GM18507 (cell line): ENCODE measurements at regions not wholly inside any gene's neighbourhood (a gene's known extent, or its start where the extent isn't known, plus 50 kb on each side); places are given as distances from the start of the nearest gene placed in this dataset.

Experiments
- DNase-seq: peaks from one replicate; pipeline ENCODE4 v3.0.0; 2011; ENCODE audit warnings: low read depth; ENCODE audit not compliant: insufficient read length; ENCODE audit errors: extremely low spot score
- FAIRE-seq: peaks from 2 replicates; lab custom pipeline; 2011; peaks lifted over from hg19 to GRCh38; lab: Jason Lieb, UNC

GRCh38 chr12:46131732-46132469 is 136.9 kb downstream of the SLC38A1 start:
- FAIRE-seq: no peak

GRCh38 chr12:46127656-46128055 is 137.3 kb upstream of the SCAF11 start:
- DNase-seq (no peak), FAIRE-seq (no peak)

More at GRCh38 chr12:46131732-46132469, 136.9 kb downstream of the SLC38A1 start:
- no peak for DNase-seq

GRCh38 chr12:46126050-46126727 is 135.8 kb upstream of the SCAF11 start:
- DNase-seq (no peak), FAIRE-seq (no peak)

GRCh38 chr12:46124848-46125619 is 134.7 kb upstream of the SCAF11 start:
- peak; percentile 22 for DNase-seq

GRCh38 chr12:46124132-46124847 is 133.9 kb upstream of the SCAF11 start:
- DNase-seq (no peak), FAIRE-seq (peak; percentile 56)

More at GRCh38 chr12:46124848-46125619, 134.7 kb upstream of the SCAF11 start:
- peak; percentile 75 for FAIRE-seq

GRCh38 chr12:46112364-46112763 is 122.0 kb upstream of the SCAF11 start:
- FAIRE-seq (no peak), DNase-seq (no peak)

GRCh38 chr12:46111715-46112114 is 121.3 kb upstream of the SCAF11 start:
- no peak for DNase-seq
- FAIRE-seq: no peak

GRCh38 chr12:46110928-46111699 is 120.7 kb upstream of the SCAF11 start:
- FAIRE-seq: peak; percentile 21
- no peak for DNase-seq

GRCh38 chr12:46110223-46110611 is 119.8 kb upstream of the SCAF11 start:
- FAIRE-seq: no peak
- DNase-seq: no peak

GRCh38 chr12:46109343-46110222 is 119.2 kb upstream of the SCAF11 start:
- DNase-seq (no peak), FAIRE-seq (no peak)

GRCh38 chr12:46108721-46109120 is 118.3 kb upstream of the SCAF11 start:
- DNase-seq: no peak
- FAIRE-seq: peak; percentile 90

- FAIRE-seq: peak; percentile 46
- DNase-seq: no peak
These were observed 117.2 kb upstream of the SCAF11 start for GRCh38 chr12:46107591-46107990.

- FAIRE-seq (no peak), DNase-seq (no peak)
These were observed 115.4 kb upstream of the SCAF11 start for GRCh38 chr12:46105735-46106134.

- FAIRE-seq (no peak), DNase-seq (no peak)
These were observed 113.4 kb upstream of the SCAF11 start for GRCh38 chr12:46103559-46104383.

GRCh38 chr12:46101485-46101869 is 111.1 kb upstream of the SCAF11 start:
- FAIRE-seq: no peak
- no peak for DNase-seq

GRCh38 chr12:46100551-46101484 is 110.4 kb upstream of the SCAF11 start:
- FAIRE-seq: no peak

More at GRCh38 chr12:46100551-46101484, 110.4 kb upstream of the SCAF11 start:
- DNase-seq: no peak
